IMR-90 (cell line): ENCODE measurements at regions not wholly inside any gene's neighbourhood (a gene's known extent, or its start where the extent isn't known, plus 50 kb on each side); places are given as distances from the start of the nearest gene placed in this dataset.

ENCODE experiments used
- ATAC-seq: fragments of 200-7000 bp; cut with Tn5 transposase; 2 replicates; pipeline ENCODE4 v1.9.1; 2020; ENCODE audit warnings: low read depth, mild to moderate bottlenecking, moderate library complexity
- BruUV-seq: library from RNA; stranded (reverse); fragments of 400-500 nt; replicated peaks from 2 replicates; lab custom pipeline; 2021; lab: Mats Ljungman, UMichigan
- CTCF ChIA-PET: fragments of 300-600 bp; formaldehyde crosslinking; extraction: SDS; loops from one replicate; lab custom pipeline; 2021; ENCODE audit warnings: antibody characterized with exemption; lab: Yijun Ruan, JAX
- POLR2A ChIA-PET: fragments of 300-600 bp; sonication (Branson Sonifier 250); formaldehyde crosslinking; loops from one replicate; lab custom pipeline; 2022; ENCODE audit warnings: antibody characterized with exemption; ENCODE audit not compliant: unreplicated experiment; lab: Charles Lee
- DNase-seq: peaks from one replicate; pipeline ENCODE4 v3.0.0; 2013
- H2AFZ ChIP-seq: replicated peaks from 2 replicates; pipeline ENCODE3; 2013; ENCODE audit warnings: low read length, mild to moderate bottlenecking; ENCODE audit not compliant: poor library complexity
- H2AK5ac ChIP-seq: 2 replicates; pipeline ENCODE4 v1.6.1; 2013; ENCODE audit warnings: low read depth, low read length, inconsistent platforms
- H2AK9ac ChIP-seq: replicated peaks from 2 replicates; pipeline ENCODE3; 2013; ENCODE audit warnings: mild to moderate bottlenecking, low read depth, low read length, moderate library complexity; ENCODE audit not compliant: poor library complexity
- H2BK120ac ChIP-seq: 2 replicates; pipeline ENCODE4 v1.6.1; 2013; ENCODE audit warnings: low read depth, low read length, inconsistent platforms
- H2BK15ac ChIP-seq: 3 replicates; pipeline ENCODE4 v1.6.1; 2013; ENCODE audit warnings: low read depth, low read length, inconsistent platforms
- H2BK20ac ChIP-seq: 2 replicates; pipeline ENCODE4 v1.6.1; 2013; ENCODE audit warnings: low read depth, mild to moderate bottlenecking, inconsistent platforms, low read length, moderate library complexity
- H2BK5ac ChIP-seq: 2 replicates; pipeline ENCODE4 v1.6.1; 2013; ENCODE audit warnings: mild to moderate bottlenecking, low read depth, low read length, inconsistent platforms; ENCODE audit not compliant: poor library complexity, severe bottlenecking
- H3K14ac ChIP-seq: replicated peaks from 2 replicates; pipeline ENCODE4 v1.6.1; 2013; ENCODE audit warnings: low read depth, low read length, inconsistent platforms
- H3K18ac ChIP-seq: 2 replicates; pipeline ENCODE4 v1.6.1; 2013; ENCODE audit warnings: low read depth, low read length, control low read depth
- H3K23ac ChIP-seq: 2 replicates; pipeline ENCODE4 v1.6.1; 2013; ENCODE audit warnings: low read depth, low read length, inconsistent platforms
- H3K27ac ChIP-seq: 2 replicates; pipeline ENCODE4 v1.5.1; 2013; ENCODE audit warnings: mild to moderate bottlenecking, control low read depth, low read length; ENCODE audit not compliant: insufficient read depth
- H3K27me3 ChIP-seq: 2 replicates; pipeline ENCODE4 v1.6.1; 2013; ENCODE audit warnings: low read length; ENCODE audit not compliant: control insufficient read depth, insufficient read depth
- H3K36me3 ChIP-seq: 2 replicates; pipeline ENCODE4 v1.6.1; 2013; ENCODE audit warnings: low read length, mixed read lengths; ENCODE audit not compliant: control insufficient read depth, insufficient read depth
- H3K4ac ChIP-seq: 2 replicates; pipeline ENCODE4 v1.6.1; 2013; ENCODE audit warnings: low read depth, low read length, inconsistent platforms
- H3K4me1 ChIP-seq: 2 replicates; pipeline ENCODE4 v1.6.1; 2013; ENCODE audit warnings: low read length, mixed read lengths; ENCODE audit not compliant: control insufficient read depth, insufficient read depth
- H3K4me2 ChIP-seq: 2 replicates; pipeline ENCODE4 v1.6.1; 2013; ENCODE audit warnings: low read depth, mild to moderate bottlenecking, control low read depth, low read length, moderate library complexity
- H3K4me3 ChIP-seq: 2 replicates; pipeline ENCODE4 v1.5.1; 2013; ENCODE audit warnings: low read depth, mild to moderate bottlenecking, control low read depth, low read length, moderate library complexity; ENCODE audit not compliant: insufficient read depth
- H3K56ac ChIP-seq: 2 replicates; pipeline ENCODE4 v1.6.1; 2013; ENCODE audit warnings: low read length, inconsistent platforms; ENCODE audit not compliant: insufficient read depth; ENCODE audit errors: extremely low read depth
- H3K79me1 ChIP-seq, 2 experiments: 2 replicates each; pipeline ENCODE4 v1.6.1; 2013; ENCODE audit warnings: low read length in 2 of 2, inconsistent platforms in 1 of 2, low read depth in 1 of 2
- H3K9ac ChIP-seq: 2 replicates; pipeline ENCODE4 v1.6.1; 2013; ENCODE audit warnings: low read depth, low read length, control low read depth
- H3K9me1 ChIP-seq: 2 replicates; pipeline ENCODE4 v1.6.1; 2013; ENCODE audit warnings: low read length, inconsistent platforms; ENCODE audit not compliant: insufficient read depth
- H3K9me3 ChIP-seq: 2 replicates; pipeline ENCODE4 v1.6.1; 2013; ENCODE audit warnings: low read length; ENCODE audit not compliant: control insufficient read depth, insufficient read depth
- H4K20me1 ChIP-seq: 2 replicates; pipeline ENCODE4 v1.6.1; 2013; ENCODE audit warnings: low read length, inconsistent platforms; ENCODE audit not compliant: insufficient read depth
- H4K5ac ChIP-seq: 2 replicates; pipeline ENCODE4 v1.6.1; 2013; ENCODE audit warnings: mild to moderate bottlenecking, low read depth, low read length, control low read depth
- H4K8ac ChIP-seq, 2 experiments: 2 replicates each; pipeline ENCODE4 v1.6.1; 2013; ENCODE audit warnings: low read depth in 2 of 2, low read length in 2 of 2, control low read depth in 1 of 2, inconsistent platforms in 1 of 2
- H4K91ac ChIP-seq: 2 replicates; pipeline ENCODE4 v1.6.1; 2013; ENCODE audit warnings: low read depth, low read length, inconsistent platforms; ENCODE audit not compliant: insufficient read depth
- BHLHE40 ChIP-seq: fragments of 150-350 bp; IDR thresholded peaks from 2 replicates; pipeline ENCODE4 v1.6.1; 2016; ENCODE audit warnings: mild to moderate bottlenecking, low read depth, low read length
- CEBPB ChIP-seq: IDR thresholded peaks from 2 replicates; pipeline ENCODE4 v1.6.1; 2012; ENCODE audit warnings: low read depth, low read length, improper control_type of control experiment
- CHD1 ChIP-seq: IDR thresholded peaks from 2 replicates; pipeline ENCODE4 v1.6.1; 2012; ENCODE audit warnings: low read depth, low read length, improper control_type of control experiment
- CTCF ChIP-seq: conservative IDR thresholded peaks from 2 replicates; pipeline ENCODE4 v1.5.1; 2012; ENCODE audit warnings: mild to moderate bottlenecking, low read depth, low read length, improper control_type of control experiment
- ELK1 ChIP-seq: fragments of 150-350 bp; IDR thresholded peaks from 2 replicates; pipeline ENCODE4 v1.6.1; 2016; ENCODE audit warnings: low read depth, mild to moderate bottlenecking, low read length, moderate library complexity, borderline replicate concordance
- FOS ChIP-seq: fragments of 150-350 bp; IDR thresholded peaks from 2 replicates; pipeline ENCODE4 v1.6.1; 2016; ENCODE audit warnings: low read depth, low read length
- MAFK ChIP-seq: IDR thresholded peaks from 2 replicates; pipeline ENCODE4 v1.6.1; 2012; ENCODE audit warnings: low read depth, low read length, improper control_type of control experiment
- MAZ ChIP-seq: IDR thresholded peaks from 2 replicates; pipeline ENCODE4 v1.6.1; 2012; ENCODE audit warnings: low read depth, mild to moderate bottlenecking, low read length, improper control_type of control experiment, moderate library complexity, borderline replicate concordance
- MXI1 ChIP-seq: IDR thresholded peaks from 2 replicates; pipeline ENCODE4 v1.6.1; 2012; ENCODE audit warnings: low read depth, mild to moderate bottlenecking, low read length, moderate library complexity, borderline replicate concordance
- NFE2L2 ChIP-seq: fragments of 150-350 bp; IDR thresholded peaks from 2 replicates; pipeline ENCODE4 v1.6.1; 2016; ENCODE audit warnings: low read depth, mild to moderate bottlenecking, low read length
- POLR2A ChIP-seq: IDR thresholded peaks from 2 replicates; pipeline ENCODE4 v1.6.1; 2012; ENCODE audit warnings: mild to moderate bottlenecking, low read depth, low read length
- RAD21 ChIP-seq: IDR thresholded peaks from 2 replicates; pipeline ENCODE4 v1.6.1; 2012; ENCODE audit warnings: low read length, improper control_type of control experiment
- RCOR1 ChIP-seq: IDR thresholded peaks from 2 replicates; pipeline ENCODE4 v1.6.1; 2012; ENCODE audit warnings: mild to moderate bottlenecking, low read length, improper control_type of control experiment; ENCODE audit not compliant: insufficient replicate concordance
- RFX5 ChIP-seq: IDR thresholded peaks from 2 replicates; pipeline ENCODE4 v1.8.0; 2012; ENCODE audit warnings: low read depth, mild to moderate bottlenecking, low read length, moderate library complexity
- SMC3 ChIP-seq: fragments of 150-350 bp; IDR thresholded peaks from 2 replicates; pipeline ENCODE4 v1.6.1; 2016; ENCODE audit warnings: low read depth, mild to moderate bottlenecking, antibody characterized with exemption, low read length, moderate library complexity
- USF2 ChIP-seq: fragments of 150-350 bp; IDR thresholded peaks from 2 replicates; pipeline ENCODE4 v1.6.1; 2017; ENCODE audit warnings: mild to moderate bottlenecking, antibody characterized with exemption, low read length, low read depth
- WGBS, 2 experiments: methylation state at CpG; one replicate each; pipeline versions ENCODE4 v1.1.5 to v1.1.7; 2013; ENCODE audit warnings: missing lambda C conversion rate in 2 of 2; ENCODE audit not compliant: insufficient read length in 1 of 2; ENCODE audit errors: extremely low coverage in 2 of 2; 5-methylcytosine and 5-hydroxymethylcytosine counted together
- dilution Hi-C: fragments of 300-500 bp; cut with HindIII; formaldehyde crosslinking; loops from one replicate; pipeline ENCODE4 v1.14.3; 2018; ENCODE audit warnings: low sequenced_read_pairs; ENCODE audit not compliant: unreplicated experiment
- in situ Hi-C: fragments of 300-500 bp; cut with MboI; formaldehyde crosslinking; loops from 3 replicates; pipeline ENCODE4 v1.14.3; 2019; ENCODE audit warnings: low sequenced_read_pairs, inconsistent platforms, mixed read lengths
- intact Hi-C: fragments of 100-400 bp; cut with micrococcal nuclease; formaldehyde crosslinking; loops from 2 replicates; pipeline ENCODE4 v1.10.0; 2022

- dilution Hi-C loops = no loop called here
Observed at GRCh38 chrX:138865093-138865649, 153.7 kb upstream of the FGF13 start.

More at GRCh38 chrX:138865093-138865649, 153.7 kb upstream of the FGF13 start:
- Histone ChIP-seq H3K36me3 (no peaks in the 10 kb centered on the region), H2AK9ac (no peak overlapping the region), H4K5ac (no peak overlapping the region), H2BK5ac (no peak overlapping the region), H2BK120ac (no peak overlapping the region), H3K14ac (no peak overlapping the region), H2AK5ac (no peak overlapping the region), H3K79me1 (no peaks in the 10 kb centered on the region), H3K18ac (no peak overlapping the region), H3K4me3 (no peak overlapping the region), H3K9ac (no peak overlapping the region), H4K20me1 (no peaks in the 10 kb centered on the region), H4K8ac (no peak overlapping the region), H3K4ac (no peak overlapping the region), H2AFZ (no peak overlapping the region), H3K27ac (no peak overlapping the region), H3K4me2 (no peak overlapping the region), H4K91ac (no peak overlapping the region), H3K56ac (no peak overlapping the region), H2BK15ac (no peak overlapping the region), H3K9me3 (no peaks in the 10 kb centered on the region), H3K9me1 (no peaks in the 10 kb centered on the region), H3K4me1 (no peaks in the 10 kb centered on the region), H2BK20ac (no peak overlapping the region), H3K27me3 (no peaks in the 10 kb centered on the region), H3K23ac (no peak overlapping the region)
- BruUV-seq = no TSS peak
- in situ Hi-C loops (no loop called here), intact Hi-C loops (no loop called here)
- ATAC-seq = no peak
- ChIA-PET POLR2A (no interaction called here), CTCF (no interaction called here)
- no peak for DNase-seq
- no CpG with 5 or more reads among the region's 6 CpGs for WGBS, 2 experiments
- TF ChIP-seq NFE2L2 = no peak
- no peak for TF ChIP-seq FOS
- TF ChIP-seq MXI1 = no peak
- TF ChIP-seq CTCF = no peak
- no peak for TF ChIP-seq CEBPB
- no peak for TF ChIP-seq RAD21
- TF ChIP-seq USF2 = no peak
- TF ChIP-seq RFX5 = no peak
- no peak for TF ChIP-seq RCOR1
- no peak for TF ChIP-seq CHD1
- no peak for TF ChIP-seq BHLHE40
- TF ChIP-seq POLR2A = no peak
- TF ChIP-seq SMC3 = no peak
- TF ChIP-seq ELK1 = no peak
- no peak for TF ChIP-seq MAFK
- TF ChIP-seq MAZ = no peak
